22Rv1 (cell line): ENCODE measurements at regions not wholly inside any gene's neighbourhood (a gene's known extent, or its start where the extent isn't known, plus 50 kb on each side); places are given as distances from the start of the nearest gene placed in this dataset.

Experiments
- ZFX ChIP-seq: fragments of 450-650 bp; IDR thresholded peaks from 2 replicates; pipeline ENCODE4 v1.6.1; 2017; ENCODE audit warnings: antibody characterized with exemption, borderline replicate concordance
- TF ChIP-seq, protein P1 (sequence below): fragments of 450-650 bp; IDR thresholded peaks from 2 replicates; pipeline ENCODE4 v1.5.1; 2017; ENCODE audit warnings: mild to moderate bottlenecking

DNA sequence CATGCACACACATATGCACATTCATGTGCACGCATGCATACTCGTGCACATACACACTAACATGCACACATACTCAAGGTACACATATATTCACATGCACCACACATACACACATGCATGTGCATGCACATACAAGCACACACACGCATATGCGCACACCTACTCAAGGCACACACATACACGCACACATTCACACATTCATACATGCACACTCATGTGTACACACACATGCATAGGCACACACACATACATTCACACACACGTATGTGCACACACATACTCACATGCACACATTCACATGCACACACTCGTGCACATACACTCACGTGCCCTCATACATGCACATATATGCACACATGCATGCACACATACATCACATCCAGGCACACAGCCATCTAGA lies 489.0 kb downstream of the MN1 start:
- TF ChIP-seq, protein P1, sequence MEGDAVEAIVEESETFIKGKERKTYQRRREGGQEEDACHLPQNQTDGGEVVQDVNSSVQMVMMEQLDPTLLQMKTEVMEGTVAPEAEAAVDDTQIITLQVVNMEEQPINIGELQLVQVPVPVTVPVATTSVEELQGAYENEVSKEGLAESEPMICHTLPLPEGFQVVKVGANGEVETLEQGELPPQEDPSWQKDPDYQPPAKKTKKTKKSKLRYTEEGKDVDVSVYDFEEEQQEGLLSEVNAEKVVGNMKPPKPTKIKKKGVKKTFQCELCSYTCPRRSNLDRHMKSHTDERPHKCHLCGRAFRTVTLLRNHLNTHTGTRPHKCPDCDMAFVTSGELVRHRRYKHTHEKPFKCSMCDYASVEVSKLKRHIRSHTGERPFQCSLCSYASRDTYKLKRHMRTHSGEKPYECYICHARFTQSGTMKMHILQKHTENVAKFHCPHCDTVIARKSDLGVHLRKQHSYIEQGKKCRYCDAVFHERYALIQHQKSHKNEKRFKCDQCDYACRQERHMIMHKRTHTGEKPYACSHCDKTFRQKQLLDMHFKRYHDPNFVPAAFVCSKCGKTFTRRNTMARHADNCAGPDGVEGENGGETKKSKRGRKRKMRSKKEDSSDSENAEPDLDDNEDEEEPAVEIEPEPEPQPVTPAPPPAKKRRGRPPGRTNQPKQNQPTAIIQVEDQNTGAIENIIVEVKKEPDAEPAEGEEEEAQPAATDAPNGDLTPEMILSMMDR, result no peak
- TF ChIP-seq ZFX, result no peak
